NB4 (cell line): ENCODE measurements at regions not wholly inside any gene's neighbourhood (a gene's known extent, or its start where the extent isn't known, plus 50 kb on each side); places are given as distances from the start of the nearest gene placed in this dataset.

Source experiments
- CTCF ChIP-seq: IDR thresholded peaks from one replicate; pipeline ENCODE4 v1.5.1; 2012; ENCODE audit warnings: low read depth, low read length
- MAX ChIP-seq: IDR thresholded peaks from 2 replicates; pipeline ENCODE4 v1.6.1; 2011; ENCODE audit warnings: low read depth, low read length
- POLR2A ChIP-seq: IDR thresholded peaks from 2 replicates; pipeline ENCODE4 v1.6.1; 2011; ENCODE audit warnings: mild to moderate bottlenecking; ENCODE audit not compliant: insufficient read length; ENCODE audit errors: extremely low read depth

- TF ChIP-seq CTCF: no peak
- no peak for TF ChIP-seq POLR2A
- TF ChIP-seq MAX: no peak
Observed at GRCh38 chr9:87062746-87063145, 115.4 kb upstream of the GAS1 start.
